Heart right ventricle (tissue), 16 donors: ENCODE measurements at regions not wholly inside any gene's neighbourhood (a gene's known extent, or its start where the extent isn't known, plus 50 kb on each side); places are given as distances from the start of the nearest gene placed in this dataset.

ENCODE experiments used
- ATAC-seq, 8 donors: fragments of 200-7000 bp; cut with Tn5 transposase; one replicate each; pipeline ENCODE4 v1.9.1; 2020; ENCODE audit warnings: mild to moderate bottlenecking in 8 of 8, moderate library complexity in 8 of 8, moderate number of reproducible peaks in 1 of 8
- DNase-seq, 2 donors: peaks; one replicate each; pipeline ENCODE4 v3.0.0-alpha.2; 2020
- H3K27ac ChIP-seq, 10 donors: fragments of 200-600 bp; sonication (generic) in 2 of 10; one replicate each; pipeline versions ENCODE4 v1.5.0 to v1.8.0; 2020 to 2022; ENCODE audit warnings: mild to moderate bottlenecking in 3 of 10
- H3K27me3 ChIP-seq, 7 donors: fragments of 200-600 bp; one replicate each; pipeline ENCODE4 v1.8.0; 2021 to 2022; ENCODE audit warnings: mild to moderate bottlenecking in 2 of 7
- H3K36me3 ChIP-seq, 9 donors: fragments of 200-600 bp; sonication (generic) in 1 of 9; one replicate each; pipeline versions ENCODE4 v1.5.0 to v1.8.0; 2020 to 2022; ENCODE audit warnings: mild to moderate bottlenecking in 2 of 9
- H3K4me1 ChIP-seq, 9 donors: fragments of 200-600 bp; sonication (generic) in 1 of 9; one replicate each; pipeline versions ENCODE4 v1.5.0 to v1.8.0; 2020 to 2022; ENCODE audit warnings: mild to moderate bottlenecking in 4 of 9
- H3K4me3 ChIP-seq, 10 donors: fragments of 200-600 bp; sonication (generic) in 2 of 10; one replicate each; pipeline versions ENCODE4 v1.5.0 to v1.8.0; 2020 to 2022; ENCODE audit warnings: mild to moderate bottlenecking in 7 of 10, moderate library complexity in 2 of 10
- H3K9me3 ChIP-seq, 11 donors: fragments of 200-600 bp in 10 of 11; sonication (generic) in 2 of 11; one replicate each; pipeline versions ENCODE4 v1.5.0 to v1.8.0; 2013 to 2022; ENCODE audit warnings: mild to moderate bottlenecking in 2 of 11, control low read depth in 1 of 11, moderate library complexity in 1 of 11
- CTCF ChIP-seq, 9 donors: fragments of 200-600 bp; sonication (generic) in 2 of 9; IDR thresholded peaks; one replicate each; pipeline versions ENCODE4 v1.5.0 to v1.8.0; 2021 to 2022; ENCODE audit warnings: antibody characterized with exemption in 9 of 9, mild to moderate bottlenecking in 5 of 9, moderate library complexity in 1 of 9
- WGBS, 2 donors: extraction: QIAGEN DNeasy Blood & Tissue Kit; methylation state at CpG; one replicate each; pipeline ENCODE4 v1.1.7; 2013; ENCODE audit warnings: inconsistent platforms in 1 of 2; 5-methylcytosine and 5-hydroxymethylcytosine counted together
- intact Hi-C, 10 donors: fragments of 100-400 bp; cut with DNase I; formaldehyde crosslinking; loops; one replicate each; pipeline versions ENCODE4 v1.11.1 to v1.14.2; 2022
- donor health status: Arrhythmogenic right ventricular cardiomyopathy.
- donor health status: ischemic (EF 13 %, LVEDD 7.1; RV severe dilation, severe dysfunction).
- donor health status: healthy with polysubstance abuse.
- donor health status: DM: no; HTN: yes; CAD: no.
- donor health status: DM: no; HTN: no; CAD: no.
- donor health status: ischemic (EF 25% LVEDD 6.9; RV normal size, moderate dysfunction).
- donor health status: ischemic (EF 25% LVEDD 5.7; RV mildly dilated, moderate dysfunction).
- donor health status: healthy.
- donor health status: DM: yes; HTN: yes; CAD: no.
- donor health status: Ischemic cardiomyopathy.
- donor health status: ischemic (EF 35%, LVEDD 5.7; RV mildly dilated, moderate dysfunction).
- donor health status: nonischemic (EF 11% LVEDD 7.7; RV severe dilation, severe dysfunction).
- donor health status: DM: yes; HTN: yes; CAD: no.
- donor health status: PGD.
- donor health status: ischemic (EF 29% LVEDD 5.4; RV normal size, mild dysfunction).
- donor health status: nonischemic (EF 23%, LVEDD 6.1; RV moderate dilation, normal function).

- Histone ChIP-seq H3K4me3 (no peak overlapping the region), H3K36me3 (no peaks in the 10 kb centered on the region), H3K9me3 (no peaks in the 10 kb centered on the region), H3K27me3 (no peaks in the 10 kb centered on the region), H3K27ac (no peak overlapping the region), H3K4me1 (no peaks in the 10 kb centered on the region)
- WGBS, 2 donors = 77 to 81% methylated on average over 2 of the region's 2 CpGs
- TF ChIP-seq CTCF (IDR thresholded peaks at IDR 0.05) = no peak
- intact Hi-C loops = no loop called here
- ATAC-seq (no peak), DNase-seq (no peak)
These were observed 131.2 kb upstream of the HDAC9 start for GRCh38 chr7:18364396-18364795.

- DNase-seq (no peak), ATAC-seq (no peak)
- H3K4me3 ChIP-seq = no peak overlapping the region
- H3K9me3 ChIP-seq = no peaks in the 10 kb centered on the region
- H3K4me1 ChIP-seq = no peaks in the 10 kb centered on the region
- TF ChIP-seq CTCF (IDR thresholded peaks at IDR 0.05) = no peak
- no peaks in the 10 kb centered on the region for H3K27me3 ChIP-seq
- no peaks in the 10 kb centered on the region for H3K36me3 ChIP-seq
- intact Hi-C loops = no loop called here
- WGBS, 2 donors = 89 to 96% methylated on average over 1 of the region's 1 CpG
- no peak overlapping the region for H3K27ac ChIP-seq
These were observed 129.2 kb upstream of the HDAC9 start for GRCh38 chr7:18366394-18366793.

GRCh38 chr7:18369011-18369410, 126.5 kb upstream of the HDAC9 start:
- 81 to 89% methylated on average over 1 of the region's 1 CpG for WGBS, 2 donors
- Histone ChIP-seq H3K9me3 (no peaks in the 10 kb centered on the region), H3K4me1 (peaks cover 0 to 8% (median 0%) of the 10 kb centered on the region in 9 donors), H3K4me3 (no peak overlapping the region), H3K27ac (no peak overlapping the region), H3K36me3 (no peaks in the 10 kb centered on the region), H3K27me3 (no peaks in the 10 kb centered on the region)
- TF ChIP-seq CTCF (IDR thresholded peaks at IDR 0.05) = no peak
- intact Hi-C loops = no loop called here
- ATAC-seq (no peak), DNase-seq (no peak)

- Histone ChIP-seq H3K36me3 (no peaks in the 10 kb centered on the region), H3K4me3 (no peak overlapping the region), H3K27ac (no peak overlapping the region), H3K27me3 (no peaks in the 10 kb centered on the region), H3K9me3 (no peaks in the 10 kb centered on the region), H3K4me1 (peaks cover 0 to 11% (median 0%) of the 10 kb centered on the region in 9 donors)
- no peak for TF ChIP-seq CTCF (IDR thresholded peaks at IDR 0.05)
- 87 to 90% methylated on average over 5 of the region's 5 CpGs for WGBS, 2 donors
- intact Hi-C loops = no loop called here
- ATAC-seq (no peak), DNase-seq (no peak)
These were observed 124.9 kb upstream of the HDAC9 start for GRCh38 chr7:18370633-18371032.
